Small intestine (tissue), 7 donors: ENCODE measurements at regions not wholly inside any gene's neighbourhood (a gene's known extent, or its start where the extent isn't known, plus 50 kb on each side); places are given as distances from the start of the nearest gene placed in this dataset.
"Not testable (repeated sequence)": the region's sequence is repeated elsewhere in the genome, so short reads cannot be mapped to it uniquely, and the experiment has no call there.

Experiments used
- DNase-seq, 2 donors: peaks; one replicate each; pipeline versions ENCODE4 v3.0.0 to v3.0.0-alpha.2; 2013
- FAIRE-seq: peaks from 2 replicates; lab custom pipeline; 2012; peaks lifted over from hg19 to GRCh38; lab: Jason Lieb, UNC
- H3K27ac ChIP-seq, 3 donors: one replicate each; pipeline ENCODE4 v1.5.1; 2013; ENCODE audit warnings: low read length in 2 of 3, mild to moderate bottlenecking in 2 of 3, control low read depth in 1 of 3, inconsistent platforms in 1 of 3, low read depth in 1 of 3, moderate library complexity in 1 of 3
- H3K27me3 ChIP-seq, 3 donors: one replicate each; pipeline ENCODE4 v1.6.1; 2013; ENCODE audit warnings: low read length in 3 of 3, inconsistent platforms in 1 of 3; ENCODE audit not compliant: control insufficient read depth in 3 of 3, insufficient read depth in 3 of 3
- H3K36me3 ChIP-seq, 3 donors: one replicate each; pipeline ENCODE4 v1.6.1; 2013; ENCODE audit warnings: low read length in 3 of 3, inconsistent platforms in 1 of 3, low read depth in 1 of 3, mild to moderate bottlenecking in 1 of 3, moderate library complexity in 1 of 3; ENCODE audit not compliant: control insufficient read depth in 3 of 3, insufficient read depth in 2 of 3
- H3K4me1 ChIP-seq, 3 donors: one replicate each; pipeline ENCODE4 v1.6.1; 2013; ENCODE audit warnings: low read length in 2 of 3, inconsistent platforms in 1 of 3, low read depth in 1 of 3, mild to moderate bottlenecking in 1 of 3, moderate library complexity in 1 of 3; ENCODE audit not compliant: control insufficient read depth in 3 of 3, insufficient read depth in 2 of 3
- H3K4me3 ChIP-seq, 3 donors: one replicate each; pipeline ENCODE4 v1.5.1; 2013; ENCODE audit warnings: low read length in 3 of 3, control low read depth in 1 of 3, inconsistent platforms in 1 of 3, low read depth in 1 of 3, mild to moderate bottlenecking in 1 of 3, moderate library complexity in 1 of 3
- H3K9me3 ChIP-seq, 2 donors: one replicate each; pipeline ENCODE4 v1.6.1; 2013; ENCODE audit warnings: low read depth in 1 of 2, low read length in 1 of 2; ENCODE audit not compliant: control insufficient read depth in 2 of 2, insufficient read depth in 1 of 2
- WGBS, 3 donors: extraction: QIAGEN DNeasy Blood & Tissue Kit; methylation state at CpG; one replicate each; pipeline ENCODE4 v1.1.7; 2013; 5-methylcytosine and 5-hydroxymethylcytosine counted together
- donor health status: healthy with polysubstance abuse.
- donor health status: control.
- donor health status: control.
- donor health status: Bipolar disorder and iron deficiency.
- donor health status: healthy.

GRCh38 chr4:132445386-132445785 lies 703.7 kb upstream of the PCDH10 start:
- FAIRE-seq (no peak), DNase-seq (no peak)
- WGBS, 3 donors: 82 to 88% (median 87%) methylated on average over 3 of the region's 3 CpGs
- Histone ChIP-seq H3K36me3 (no peaks in the 10 kb centered on the region), H3K9me3 (peaks cover 0 to 7% of the 10 kb centered on the region in 2 donors), H3K4me1 (no peaks in the 10 kb centered on the region), H3K4me3 (no peak overlapping the region), H3K27me3 (no peaks in the 10 kb centered on the region), H3K27ac (no peak overlapping the region)

GRCh38 chr4:132457987-132458386 lies 691.1 kb upstream of the PCDH10 start:
- not testable (repeated sequence) for H3K4me1 ChIP-seq, FAIRE-seq, H3K27ac ChIP-seq, H3K4me3 ChIP-seq, H3K36me3 ChIP-seq, H3K27me3 ChIP-seq, H3K9me3 ChIP-seq, DNase-seq
- 83 to 87% (median 84%) methylated on average over 9 of the region's 9 CpGs for WGBS, 3 donors

- no peaks in the 10 kb centered on the region for H3K4me1 ChIP-seq
- peaks cover 0 to 2% of the 10 kb centered on the region in 2 donors for H3K9me3 ChIP-seq
- H3K36me3 ChIP-seq: no peaks in the 10 kb centered on the region
- 79 to 91% (median 81%) methylated on average over 2 of the region's 2 CpGs for WGBS, 3 donors
- H3K4me3 ChIP-seq: no peak overlapping the region
- no peak for FAIRE-seq
- H3K27ac ChIP-seq: no peak overlapping the region
- no peaks in the 10 kb centered on the region for H3K27me3 ChIP-seq
- no peak for DNase-seq
Observed at GRCh38 chr4:132479543-132479942, 669.6 kb upstream of the PCDH10 start.

- no peak overlapping the region for H3K4me3 ChIP-seq
- no peaks in the 10 kb centered on the region for H3K36me3 ChIP-seq
- DNase-seq (no peak), FAIRE-seq (no peak)
- WGBS, 3 donors: 65 to 84% (median 77%) methylated on average over 3 of the region's 3 CpGs
- H3K9me3 ChIP-seq: peaks cover 0 to 3% of the 10 kb centered on the region in 2 donors
- no peaks in the 10 kb centered on the region for H3K27me3 ChIP-seq
- H3K27ac ChIP-seq: no peak overlapping the region
- H3K4me1 ChIP-seq: no peaks in the 10 kb centered on the region
Observed at GRCh38 chr4:132488555-132488954, 660.5 kb upstream of the PCDH10 start.

GRCh38 chr4:132493476-132493875 lies 655.6 kb upstream of the PCDH10 start:
- no peaks in the 10 kb centered on the region for H3K27me3 ChIP-seq
- no peaks in the 10 kb centered on the region for H3K4me1 ChIP-seq
- no peak overlapping the region for H3K4me3 ChIP-seq
- no peaks in the 10 kb centered on the region for H3K9me3 ChIP-seq
- DNase-seq: no peak
- no peak for FAIRE-seq
- no peak overlapping the region for H3K27ac ChIP-seq
- no peaks in the 10 kb centered on the region for H3K36me3 ChIP-seq

- not testable (repeated sequence) for FAIRE-seq, H3K36me3 ChIP-seq, H3K9me3 ChIP-seq, DNase-seq, H3K27me3 ChIP-seq, H3K4me1 ChIP-seq, H3K27ac ChIP-seq, H3K4me3 ChIP-seq
- WGBS, 3 donors: 60 to 71% (median 62%) methylated on average over 9 of the region's 9 CpGs
Observed at GRCh38 chr4:132495267-132495812, 653.8 kb upstream of the PCDH10 start.

GRCh38 chr4:132498215-132498614 lies 650.9 kb upstream of the PCDH10 start:
- Histone ChIP-seq H3K4me1 (no peaks in the 10 kb centered on the region), H3K36me3 (no peaks in the 10 kb centered on the region), H3K4me3 (no peak overlapping the region), H3K27me3 (no peaks in the 10 kb centered on the region), H3K9me3 (no peaks in the 10 kb centered on the region), H3K27ac (no peak overlapping the region)
- no peak for FAIRE-seq
- no peak for DNase-seq
- 89 to 94% (median 91%) methylated on average over 2 of the region's 2 CpGs for WGBS, 3 donors

GRCh38 chr4:132502096-132502552 lies 647.0 kb upstream of the PCDH10 start:
- Histone ChIP-seq H3K27me3 (no peaks in the 10 kb centered on the region), H3K9me3 (no peaks in the 10 kb centered on the region), H3K36me3 (no peaks in the 10 kb centered on the region), H3K27ac (no peak overlapping the region), H3K4me3 (no peak overlapping the region), H3K4me1 (no peaks in the 10 kb centered on the region)
- FAIRE-seq (no peak), DNase-seq (no peak)

GRCh38 chr4:132504438-132504837 lies 644.7 kb upstream of the PCDH10 start:
- Histone ChIP-seq H3K4me1 (no peaks in the 10 kb centered on the region), H3K27me3 (no peaks in the 10 kb centered on the region), H3K36me3 (no peaks in the 10 kb centered on the region), H3K4me3 (no peak overlapping the region), H3K9me3 (no peaks in the 10 kb centered on the region), H3K27ac (no peak overlapping the region)
- DNase-seq: no peak
- 54 to 69% (median 63%) methylated on average over 2 of the region's 2 CpGs for WGBS, 3 donors
- FAIRE-seq: no peak
